ENCODE measurements at regions not wholly inside any gene's neighbourhood (a gene's known extent, or its start where the extent isn't known, plus 50 kb on each side); places are given as distances from the start of the nearest gene placed in this dataset.
"Not testable (repeated sequence)": the region's sequence is repeated elsewhere in the genome, so short reads cannot be mapped to it uniquely, and the experiment has no call there.

DNA sequence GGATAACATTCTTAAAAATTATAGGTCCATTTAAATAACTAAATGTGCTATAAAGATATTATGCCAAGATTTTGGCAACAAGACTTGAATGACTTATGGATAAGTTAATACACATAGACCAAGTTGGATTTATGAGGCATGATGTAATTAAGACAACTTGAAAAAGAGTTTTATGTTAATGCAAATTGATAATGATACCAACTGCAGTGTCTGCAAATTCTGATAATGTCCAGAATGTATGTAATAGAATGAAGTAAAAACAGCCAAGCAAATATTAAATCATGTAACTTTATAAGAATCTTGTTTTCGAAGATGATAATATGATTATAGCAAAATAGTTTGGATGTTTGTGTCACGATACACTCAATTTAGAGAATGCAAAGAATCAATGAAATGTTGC, 868.3 kb downstream of the DNAJB9 start:
- TF ChIP-seq CTCF (IDR thresholded peaks at IDR 0.05; ENCODE audit: borderline replicate concordance, insufficient read depth, low read depth, low read length) = no peak

GRCh38 chr7:109449760-109450159, 880.1 kb downstream of the DNAJB9 start:
- no peak for TF ChIP-seq CTCF (IDR thresholded peaks at IDR 0.05; ENCODE audit: borderline replicate concordance, insufficient read depth, low read depth, low read length)
- no peak overlapping the region for H3K4me3 ChIP-seq (ENCODE audit: low read depth, low read length)

More for the DNA sequence above, 868.3 kb downstream of the DNAJB9 start:
- no peak overlapping the region for H3K4me3 ChIP-seq (ENCODE audit: low read depth, low read length)

DNA sequence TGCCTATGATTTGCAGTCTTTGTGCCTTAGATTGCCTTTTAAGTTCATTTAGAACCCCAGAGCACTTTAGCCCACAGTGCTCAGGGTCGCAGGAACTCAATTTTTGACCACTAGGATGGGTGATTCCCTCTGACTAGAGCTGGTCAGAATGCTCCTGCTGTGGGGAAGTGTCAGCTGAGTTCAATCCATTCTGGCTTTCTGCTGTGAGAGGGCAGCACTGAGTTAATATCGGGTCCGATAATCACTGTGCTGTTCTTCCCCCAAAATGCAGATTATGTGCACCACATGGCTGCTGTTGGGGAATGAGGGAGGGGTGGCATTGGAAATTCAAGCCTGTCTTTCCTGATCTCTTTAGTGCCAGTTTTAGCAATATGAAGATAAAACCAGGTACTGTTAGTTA, 886.4 kb downstream of the DNAJB9 start:
- no peak for TF ChIP-seq CTCF (IDR thresholded peaks at IDR 0.05; ENCODE audit: borderline replicate concordance, insufficient read depth, low read depth, low read length)
- H3K4me3 ChIP-seq (ENCODE audit: low read depth, low read length) = no peak overlapping the region

- TF ChIP-seq CTCF (IDR thresholded peaks at IDR 0.05; ENCODE audit: borderline replicate concordance, insufficient read depth, low read depth, low read length) = no peak
Measured at GRCh38 chr7:109460296-109460695, 890.6 kb downstream of the DNAJB9 start.

GRCh38 chr7:109462171-109462570, 892.5 kb downstream of the DNAJB9 start:
- no peak for TF ChIP-seq CTCF (IDR thresholded peaks at IDR 0.05; ENCODE audit: borderline replicate concordance, insufficient read depth, low read depth, low read length)
- no peak overlapping the region for H3K4me3 ChIP-seq (ENCODE audit: low read depth, low read length)

More at GRCh38 chr7:109460296-109460695, 890.6 kb downstream of the DNAJB9 start:
- no peak overlapping the region for H3K4me3 ChIP-seq (ENCODE audit: low read depth, low read length)

- not testable (repeated sequence) for H3K4me3 ChIP-seq (ENCODE audit: low read depth, low read length)
Measured at GRCh38 chr7:109467729-109468128, 898.1 kb downstream of the DNAJB9 start.

GRCh38 chr7:109473172-109473571, 903.5 kb downstream of the DNAJB9 start:
- TF ChIP-seq CTCF (IDR thresholded peaks at IDR 0.05; ENCODE audit: borderline replicate concordance, insufficient read depth, low read depth, low read length) = no peak
- H3K4me3 ChIP-seq (ENCODE audit: low read depth, low read length) = no peak overlapping the region

DNA sequence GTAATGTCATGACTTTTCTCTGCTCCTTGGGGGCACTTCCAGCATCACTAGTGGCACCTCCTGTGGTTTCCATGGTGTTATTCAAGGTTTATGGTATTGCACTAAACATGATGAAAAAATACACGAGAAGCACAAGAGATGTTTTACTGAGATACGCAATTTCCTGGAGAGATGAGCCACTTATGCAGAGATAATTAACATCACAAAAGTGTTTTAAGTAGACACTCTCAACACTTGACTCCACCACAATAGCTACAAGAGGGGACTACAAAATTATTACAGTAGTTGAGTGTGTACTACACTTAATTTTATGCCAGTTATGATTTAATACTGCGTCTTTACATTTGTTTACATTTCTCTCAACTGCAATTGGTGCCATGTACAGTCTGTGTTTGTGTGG, 906.7 kb downstream of the DNAJB9 start:
- H3K4me3 ChIP-seq (ENCODE audit: low read depth, low read length) = no peak overlapping the region
- no peak for TF ChIP-seq CTCF (IDR thresholded peaks at IDR 0.05; ENCODE audit: borderline replicate concordance, insufficient read depth, low read depth, low read length)

Measured in GM12875 (cell line).